ENCODE measurements at regions not wholly inside any gene's neighbourhood (a gene's known extent, or its start where the extent isn't known, plus 50 kb on each side); places are given as distances from the start of the nearest gene placed in this dataset.

- ATAC-seq, result no peak
- RAD21 ChIA-PET (ENCODE audit: unreplicated experiment), result no interaction called here
- Histone ChIP-seq H3K9ac (ENCODE audit: control insufficient read depth, insufficient read depth, low read length) (no peak overlapping the region), H3K79me2 (ENCODE audit: control insufficient read depth, insufficient read depth, low read length) (no peaks in the 10 kb centered on the region), H3K27me3 (replicated peaks in 1 of 2; ENCODE audit: control insufficient read depth in 2 of 2, insufficient read depth in 2 of 2, low read length in 1 of 2) (no peaks in the 10 kb centered on the region), H4K20me1 (ENCODE audit: control insufficient read depth, insufficient read depth) (no peaks in the 10 kb centered on the region), H3K4me3 (no peak overlapping the region), H3K4me2 (ENCODE audit: control insufficient read depth, insufficient read depth) (no peak overlapping the region), H3K4me1 (ENCODE audit: control insufficient read depth, insufficient read depth, low read length) (no peaks in the 10 kb centered on the region), H3K36me3 (ENCODE audit: control insufficient read depth in 2 of 2, insufficient read depth in 2 of 2, low read length in 1 of 2) (no peaks in the 10 kb centered on the region), H3K9me3 (replicated peaks; ENCODE audit: control insufficient read depth, insufficient read depth, low read length) (no peaks in the 10 kb centered on the region), H2AFZ (ENCODE audit: control insufficient read depth, low read depth, low read length) (no peak overlapping the region), H3K27ac (ENCODE audit: control insufficient read depth, insufficient read depth) (no peak overlapping the region)
- in situ Hi-C loops (cut with MboI) (no loop called here), intact Hi-C loops (cut with micrococcal nuclease; ENCODE audit: unreplicated experiment) (no loop called here)
- CTCF ChIA-PET, result interaction anchor here (1.5 to 3.1 kb wide), 2 partner anchors 12 to 151 kb away, joined by 5 to 16 read pairs; no protein-coding TSS in a partner anchor
- WGBS (ENCODE audit: insufficient coverage, insufficient replicate concordance, low lambda C conversion rate, missing lambda C conversion rate), result 0% methylated on average over 1 of the region's 1 CpG
- DNase-seq (ENCODE audit: low read depth, low spot score), result no peak
- POLR2A ChIA-PET, result no interaction called here
- SMC1A ChIA-PET (ENCODE audit: uncharacterized antibody, unreplicated experiment), result interaction anchor here (1.3 kb wide), 1 partner anchor 618 kb away, joined by 3 read pairs; no protein-coding TSS in a partner anchor
- FAIRE-seq, result no peak
- TF ChIP-seq, protein P1, sequence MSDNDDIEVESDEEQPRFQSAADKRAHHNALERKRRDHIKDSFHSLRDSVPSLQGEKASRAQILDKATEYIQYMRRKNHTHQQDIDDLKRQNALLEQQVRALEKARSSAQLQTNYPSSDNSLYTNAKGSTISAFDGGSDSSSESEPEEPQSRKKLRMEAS (IDR thresholded peaks at IDR 0.05; ENCODE audit: low read depth, low read length), result no peak
- TF ChIP-seq NFIC (IDR thresholded peaks at IDR 0.05; ENCODE audit: low read depth, low read length) (no peak), TCF12 (IDR thresholded peaks at IDR 0.05; ENCODE audit: low read depth, low read length) (no peak), ZBED1 (IDR thresholded peaks at IDR 0.05; ENCODE audit: borderline replicate concordance) (no peak), BACH1 (IDR thresholded peaks at IDR 0.05; ENCODE audit: borderline replicate concordance) (no peak), SIX5 (IDR thresholded peaks at IDR 0.05; ENCODE audit: low read depth, low read length, severe bottlenecking) (no peak), ESRRA (IDR thresholded peaks at IDR 0.05; ENCODE audit: low read length) (no peak)
- TF ChIP-seq, protein P2, sequence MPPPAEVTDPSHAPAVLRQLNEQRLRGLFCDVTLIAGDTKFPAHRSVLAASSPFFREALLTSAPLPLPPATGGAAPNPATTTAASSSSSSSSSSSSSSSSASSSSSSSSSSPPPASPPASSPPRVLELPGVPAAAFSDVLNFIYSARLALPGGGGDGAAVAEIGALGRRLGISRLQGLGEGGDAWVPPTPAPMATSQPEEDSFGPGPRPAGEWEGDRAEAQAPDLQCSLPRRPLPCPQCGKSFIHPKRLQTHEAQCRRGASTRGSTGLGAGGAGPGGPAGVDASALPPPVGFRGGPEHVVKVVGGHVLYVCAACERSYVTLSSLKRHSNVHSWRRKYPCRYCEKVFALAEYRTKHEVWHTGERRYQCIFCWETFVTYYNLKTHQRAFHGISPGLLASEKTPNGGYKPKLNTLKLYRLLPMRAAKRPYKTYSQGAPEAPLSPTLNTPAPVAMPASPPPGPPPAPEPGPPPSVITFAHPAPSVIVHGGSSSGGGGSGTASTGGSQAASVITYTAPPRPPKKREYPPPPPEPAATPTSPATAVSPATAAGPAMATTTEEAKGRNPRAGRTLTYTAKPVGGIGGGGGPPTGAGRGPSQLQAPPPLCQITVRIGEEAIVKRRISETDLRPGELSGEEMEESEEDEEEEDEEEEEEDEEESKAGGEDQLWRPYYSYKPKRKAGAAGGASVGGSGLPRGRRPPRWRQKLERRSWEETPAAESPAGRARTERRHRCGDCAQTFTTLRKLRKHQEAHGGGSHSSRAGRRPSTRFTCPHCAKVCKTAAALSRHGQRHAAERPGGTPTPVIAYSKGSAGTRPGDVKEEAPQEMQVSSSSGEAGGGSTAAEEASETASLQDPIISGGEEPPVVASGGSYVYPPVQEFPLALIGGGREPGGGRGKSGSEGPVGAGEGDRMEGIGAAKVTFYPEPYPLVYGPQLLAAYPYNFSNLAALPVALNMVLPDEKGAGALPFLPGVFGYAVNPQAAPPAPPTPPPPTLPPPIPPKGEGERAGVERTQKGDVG (CRISPR knock-in tag; IDR thresholded peaks at IDR 0.05), result no peak
- TF ChIP-seq, protein P3, sequence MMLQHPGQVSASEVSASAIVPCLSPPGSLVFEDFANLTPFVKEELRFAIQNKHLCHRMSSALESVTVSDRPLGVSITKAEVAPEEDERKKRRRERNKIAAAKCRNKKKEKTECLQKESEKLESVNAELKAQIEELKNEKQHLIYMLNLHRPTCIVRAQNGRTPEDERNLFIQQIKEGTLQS (IDR thresholded peaks at IDR 0.05; ENCODE audit: borderline replicate concordance, extremely low read depth, low read depth, low read length), result no peak
- TF ChIP-seq, protein P4, sequence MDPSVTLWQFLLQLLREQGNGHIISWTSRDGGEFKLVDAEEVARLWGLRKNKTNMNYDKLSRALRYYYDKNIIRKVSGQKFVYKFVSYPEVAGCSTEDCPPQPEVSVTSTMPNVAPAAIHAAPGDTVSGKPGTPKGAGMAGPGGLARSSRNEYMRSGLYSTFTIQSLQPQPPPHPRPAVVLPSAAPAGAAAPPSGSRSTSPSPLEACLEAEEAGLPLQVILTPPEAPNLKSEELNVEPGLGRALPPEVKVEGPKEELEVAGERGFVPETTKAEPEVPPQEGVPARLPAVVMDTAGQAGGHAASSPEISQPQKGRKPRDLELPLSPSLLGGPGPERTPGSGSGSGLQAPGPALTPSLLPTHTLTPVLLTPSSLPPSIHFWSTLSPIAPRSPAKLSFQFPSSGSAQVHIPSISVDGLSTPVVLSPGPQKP (IDR thresholded peaks at IDR 0.05; ENCODE audit: low read depth, low read length), result no peak
- BruUV-seq (replicated peaks), result no TSS peak
These were observed 122.0 kb downstream of the MDH1 start for GRCh38 chr2:63710732-63711131.

Data from GM12878 (cell line).